Type B pancreatic cell (in vitro differentiated cells): ENCODE measurements at regions not wholly inside any gene's neighbourhood (a gene's known extent, or its start where the extent isn't known, plus 50 kb on each side); places are given as distances from the start of the nearest gene placed in this dataset.
A peak's percentile ranks its signal among the peaks of the same experiment; 100 is the strongest.

Experiments used
- DNase-seq: peaks from one replicate; pipeline ENCODE4 v3.0.0; 2021; ENCODE audit warnings: mixed read lengths; ENCODE audit not compliant: unreplicated experiment; ENCODE audit errors: extremely low spot score
- H3K27ac Mint-ChIP-seq: 2 replicates; pipeline ENCODE4 v1.8.0; 2021; ENCODE audit warnings: mild to moderate bottlenecking, mixed read lengths
- H3K27me3 Mint-ChIP-seq: 2 replicates; pipeline ENCODE4 v1.8.0; 2021; ENCODE audit warnings: mixed read lengths
- H3K36me3 Mint-ChIP-seq: 2 replicates; pipeline ENCODE4 v1.8.0; 2021; ENCODE audit warnings: mixed read lengths
- H3K4me1 Mint-ChIP-seq: one replicate; pipeline ENCODE4 v1.8.0; 2021; ENCODE audit warnings: mixed read lengths; ENCODE audit not compliant: unreplicated experiment
- H3K4me3 Mint-ChIP-seq: 2 replicates; pipeline ENCODE4 v1.8.0; 2021; ENCODE audit warnings: mild to moderate bottlenecking, mixed read lengths
- H3K9me3 Mint-ChIP-seq: 2 replicates; pipeline ENCODE4 v1.8.0; 2021; ENCODE audit warnings: mixed read lengths
- CTCF ChIP-seq: fragments of 200-600 bp; sonication (generic); conservative IDR thresholded peaks from 2 replicates; pipeline ENCODE4 v1.5.0; 2021; ENCODE audit warnings: antibody characterized with exemption, mild to moderate bottlenecking

GRCh38 chr22:47798229-47798628, 1035.8 kb downstream of the TBC1D22A start:
- no peak overlapping the region for H3K4me3 Mint-ChIP-seq
- H3K4me1 Mint-ChIP-seq: no peaks in the 10 kb centered on the region
- H3K9me3 Mint-ChIP-seq: no peaks in the 10 kb centered on the region
- no peak overlapping the region for H3K27ac Mint-ChIP-seq
- no peaks in the 10 kb centered on the region for H3K36me3 Mint-ChIP-seq
- H3K27me3 Mint-ChIP-seq: peaks cover 2% of the 10 kb centered on the region
- TF ChIP-seq CTCF: no peak
- DNase-seq: peak; percentile 6

- H3K4me1 Mint-ChIP-seq: no peaks in the 10 kb centered on the region
- TF ChIP-seq CTCF: no peak
- DNase-seq: peak; percentile 16
- H3K36me3 Mint-ChIP-seq: no peaks in the 10 kb centered on the region
- no peaks in the 10 kb centered on the region for H3K9me3 Mint-ChIP-seq
- no peaks in the 10 kb centered on the region for H3K27me3 Mint-ChIP-seq
- no peak overlapping the region for H3K27ac Mint-ChIP-seq
- H3K4me3 Mint-ChIP-seq: no peak overlapping the region
Measured at GRCh38 chr22:47797342-47797945, 1035.0 kb downstream of the TBC1D22A start.

GRCh38 chr22:47796128-47796908, 1033.9 kb downstream of the TBC1D22A start:
- Mint-ChIP-seq H3K27ac (no peak overlapping the region), H3K4me3 (no peak overlapping the region), H3K36me3 (no peaks in the 10 kb centered on the region), H3K9me3 (no peaks in the 10 kb centered on the region), H3K4me1 (no peaks in the 10 kb centered on the region), H3K27me3 (no peaks in the 10 kb centered on the region)
- TF ChIP-seq CTCF: no peak
- peak; percentile 49 for DNase-seq

- H3K27ac Mint-ChIP-seq: no peak overlapping the region
- no peak for TF ChIP-seq CTCF
- no peaks in the 10 kb centered on the region for H3K36me3 Mint-ChIP-seq
- no peaks in the 10 kb centered on the region for H3K4me1 Mint-ChIP-seq
- no peaks in the 10 kb centered on the region for H3K27me3 Mint-ChIP-seq
- H3K4me3 Mint-ChIP-seq: no peak overlapping the region
- DNase-seq: peak; percentile 32
- H3K9me3 Mint-ChIP-seq: no peaks in the 10 kb centered on the region
Measured at GRCh38 chr22:47795477-47796127, 1033.2 kb downstream of the TBC1D22A start.

- H3K4me1 Mint-ChIP-seq: no peaks in the 10 kb centered on the region
- H3K27ac Mint-ChIP-seq: no peak overlapping the region
- DNase-seq: peak; percentile 48
- no peaks in the 10 kb centered on the region for H3K27me3 Mint-ChIP-seq
- TF ChIP-seq CTCF: no peak
- H3K9me3 Mint-ChIP-seq: no peaks in the 10 kb centered on the region
- H3K36me3 Mint-ChIP-seq: no peaks in the 10 kb centered on the region
- no peak overlapping the region for H3K4me3 Mint-ChIP-seq
Measured at GRCh38 chr22:47794851-47795250, 1032.4 kb downstream of the TBC1D22A start.
